Endothelial cell (in vitro differentiated cells): ENCODE measurements at regions not wholly inside any gene's neighbourhood (a gene's known extent, or its start where the extent isn't known, plus 50 kb on each side); places are given as distances from the start of the nearest gene placed in this dataset.

Experiments used
- DNase-seq: peaks from one replicate; pipeline ENCODE4 v3.0.0; 2021; ENCODE audit warnings: low spot score
- H3K27ac Mint-ChIP-seq: one replicate; pipeline ENCODE4 v1.8.0; 2021; ENCODE audit warnings: mixed read lengths, inconsistent platforms; ENCODE audit not compliant: unreplicated experiment
- H3K27me3 Mint-ChIP-seq: one replicate; pipeline ENCODE4 v1.8.0; 2021; ENCODE audit warnings: mild to moderate bottlenecking, moderate library complexity, mixed read lengths, inconsistent platforms; ENCODE audit not compliant: unreplicated experiment
- H3K36me3 Mint-ChIP-seq: one replicate; pipeline ENCODE4 v1.8.0; 2021; ENCODE audit warnings: mild to moderate bottlenecking, low read depth, mixed read lengths, inconsistent platforms; ENCODE audit not compliant: unreplicated experiment
- H3K4me1 Mint-ChIP-seq: one replicate; pipeline ENCODE4 v1.8.0; 2021; ENCODE audit warnings: mild to moderate bottlenecking, mixed read lengths, inconsistent platforms; ENCODE audit not compliant: unreplicated experiment
- H3K4me3 Mint-ChIP-seq: one replicate; pipeline ENCODE4 v1.8.0; 2021; ENCODE audit warnings: mild to moderate bottlenecking, mixed read lengths, inconsistent platforms; ENCODE audit not compliant: unreplicated experiment
- H3K9me3 Mint-ChIP-seq: one replicate; pipeline ENCODE4 v1.8.0; 2021; ENCODE audit warnings: mixed read lengths, inconsistent platforms; ENCODE audit not compliant: unreplicated experiment
- CTCF ChIP-seq: fragments of 200-600 bp; sonication (generic); IDR thresholded peaks from one replicate; pipeline ENCODE4 v1.5.0; 2021; ENCODE audit warnings: antibody characterized with exemption; ENCODE audit not compliant: unreplicated experiment

DNA sequence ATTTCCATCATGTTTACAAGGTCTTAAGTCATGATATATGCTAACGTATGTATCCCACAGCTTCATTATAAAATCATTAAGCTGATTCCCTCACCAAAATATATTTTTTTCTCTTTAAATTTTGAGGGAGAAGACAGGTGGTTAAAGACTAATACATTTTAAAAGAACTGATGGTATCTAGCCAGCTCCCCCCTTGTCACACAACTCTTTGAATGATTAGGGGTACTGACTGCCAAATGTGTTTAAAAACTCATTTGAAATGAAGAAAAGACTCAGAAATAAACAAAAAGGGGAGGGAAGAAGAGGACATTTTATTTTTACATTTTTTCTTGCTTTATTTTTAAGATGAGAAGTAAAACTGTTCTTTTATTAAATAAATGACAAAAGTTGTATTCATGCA is 805.3 kb downstream of the SATB2 start:
- no peak for TF ChIP-seq CTCF
- Mint-ChIP-seq H3K4me3 (no peak overlapping the region), H3K27me3 (no peaks in the 10 kb centered on the region), H3K36me3 (no peaks in the 10 kb centered on the region), H3K9me3 (no peaks in the 10 kb centered on the region), H3K27ac (no peak overlapping the region), H3K4me1 (peaks cover 3% of the 10 kb centered on the region)
- DNase-seq: no peak

DNA sequence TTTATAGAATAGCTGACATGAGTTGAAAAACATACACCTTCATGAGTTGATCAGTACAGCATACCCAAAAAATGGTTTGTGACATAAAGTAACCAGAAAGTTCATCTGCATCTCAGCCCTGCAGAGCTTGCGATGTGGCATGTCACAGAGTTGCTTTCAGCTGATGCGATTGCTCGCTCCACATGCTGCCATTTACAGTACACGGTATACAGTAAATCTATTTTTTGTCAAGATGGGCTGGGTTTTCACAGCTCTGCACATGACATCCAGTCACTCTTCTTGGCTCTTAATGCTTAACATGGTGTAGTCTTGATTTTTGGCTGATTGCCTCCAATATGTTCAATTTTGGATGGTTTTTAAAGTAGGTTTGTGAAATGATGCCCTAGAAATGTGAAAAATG is 811.9 kb downstream of the SATB2 start:
- Mint-ChIP-seq H3K4me3 (no peak overlapping the region), H3K36me3 (no peaks in the 10 kb centered on the region), H3K9me3 (no peaks in the 10 kb centered on the region), H3K27me3 (no peaks in the 10 kb centered on the region), H3K4me1 (no peaks in the 10 kb centered on the region), H3K27ac (no peak overlapping the region)
- DNase-seq: no peak
- no peak for TF ChIP-seq CTCF

DNA sequence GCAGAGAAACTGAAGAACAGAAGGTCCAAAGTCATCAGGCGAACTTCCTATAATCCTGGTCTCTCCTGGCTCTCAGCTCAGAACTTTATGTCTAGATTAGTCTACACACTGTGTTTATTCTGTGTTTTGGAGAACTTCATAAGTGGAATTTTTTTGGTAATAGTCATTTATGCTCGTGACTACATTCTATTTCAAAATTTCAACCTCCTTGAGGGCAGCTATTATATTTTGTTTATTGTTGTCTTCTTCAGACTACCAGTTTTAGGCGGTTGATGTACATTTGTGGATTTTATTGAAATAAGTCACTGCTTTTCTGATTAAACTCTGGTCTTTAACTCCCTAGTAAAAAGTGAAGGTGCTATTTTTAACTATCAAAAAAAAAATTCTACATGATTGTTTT is 816.6 kb downstream of the SATB2 start:
- H3K27me3 Mint-ChIP-seq: no peaks in the 10 kb centered on the region
- DNase-seq: no peak
- TF ChIP-seq CTCF: no peak
- no peak overlapping the region for H3K27ac Mint-ChIP-seq
- no peaks in the 10 kb centered on the region for H3K4me1 Mint-ChIP-seq
- no peaks in the 10 kb centered on the region for H3K9me3 Mint-ChIP-seq
- H3K36me3 Mint-ChIP-seq: no peaks in the 10 kb centered on the region
- no peak overlapping the region for H3K4me3 Mint-ChIP-seq

DNA sequence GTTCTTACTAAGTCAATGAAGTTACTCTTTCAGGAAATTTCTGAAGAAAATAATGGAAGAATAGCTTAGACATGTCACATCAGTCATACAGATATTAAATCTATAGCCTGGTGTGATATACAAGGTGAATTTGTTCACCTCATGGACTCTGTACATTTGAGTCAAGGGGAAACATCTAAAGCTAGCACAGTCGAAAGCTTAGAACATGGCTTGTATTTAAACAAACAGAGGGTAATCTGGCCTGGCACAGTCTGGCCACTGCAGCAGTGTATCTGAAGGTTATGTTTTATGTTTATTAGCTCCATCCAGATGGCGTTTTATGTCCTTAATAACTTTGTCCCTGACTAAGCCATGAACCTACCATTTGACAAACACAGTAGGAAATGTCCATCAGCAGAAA is 817.3 kb downstream of the SATB2 start:
- DNase-seq: no peak
- no peak for TF ChIP-seq CTCF
- H3K4me1 Mint-ChIP-seq: no peaks in the 10 kb centered on the region
- H3K4me3 Mint-ChIP-seq: no peak overlapping the region
- no peaks in the 10 kb centered on the region for H3K36me3 Mint-ChIP-seq
- H3K27ac Mint-ChIP-seq: no peak overlapping the region
- H3K9me3 Mint-ChIP-seq: no peaks in the 10 kb centered on the region
- H3K27me3 Mint-ChIP-seq: no peaks in the 10 kb centered on the region

DNA sequence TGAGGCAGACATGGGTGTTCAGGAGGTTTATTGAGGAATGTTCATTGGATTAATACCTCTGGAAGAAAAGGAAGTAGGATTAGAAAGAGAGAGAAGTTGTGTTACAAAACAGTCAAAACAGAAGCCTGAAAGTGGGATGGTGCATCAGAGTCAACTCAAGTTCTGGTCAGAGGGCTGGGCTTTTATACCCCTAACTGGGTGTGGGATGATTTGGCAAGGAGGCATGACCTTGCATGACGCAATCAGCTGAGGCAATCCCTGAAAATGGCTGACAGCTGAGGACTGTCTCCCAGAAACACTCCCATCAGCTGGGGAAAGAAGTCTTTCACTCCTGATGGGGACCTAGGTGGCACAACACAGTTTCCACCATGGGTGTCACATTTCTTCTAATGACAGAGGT is 818.2 kb downstream of the SATB2 start:
- no peaks in the 10 kb centered on the region for H3K27me3 Mint-ChIP-seq
- no peak for DNase-seq
- no peak overlapping the region for H3K27ac Mint-ChIP-seq
- H3K4me1 Mint-ChIP-seq: no peaks in the 10 kb centered on the region
- no peaks in the 10 kb centered on the region for H3K9me3 Mint-ChIP-seq
- H3K4me3 Mint-ChIP-seq: no peak overlapping the region
- no peaks in the 10 kb centered on the region for H3K36me3 Mint-ChIP-seq
- TF ChIP-seq CTCF: no peak
